Activated CD8-positive, alpha-beta memory T cell treated with anti-CD3 and anti-CD28 coated beads, Interleukin-2, amount 50 U/mL, for 4 hours (primary cell): ENCODE measurements at regions not wholly inside any gene's neighbourhood (a gene's known extent, or its start where the extent isn't known, plus 50 kb on each side); places are given as distances from the start of the nearest gene placed in this dataset.

Experiments
- DNase-seq: peaks from one replicate; pipeline ENCODE4 v3.0.0-alpha.2; 2020

DNA sequence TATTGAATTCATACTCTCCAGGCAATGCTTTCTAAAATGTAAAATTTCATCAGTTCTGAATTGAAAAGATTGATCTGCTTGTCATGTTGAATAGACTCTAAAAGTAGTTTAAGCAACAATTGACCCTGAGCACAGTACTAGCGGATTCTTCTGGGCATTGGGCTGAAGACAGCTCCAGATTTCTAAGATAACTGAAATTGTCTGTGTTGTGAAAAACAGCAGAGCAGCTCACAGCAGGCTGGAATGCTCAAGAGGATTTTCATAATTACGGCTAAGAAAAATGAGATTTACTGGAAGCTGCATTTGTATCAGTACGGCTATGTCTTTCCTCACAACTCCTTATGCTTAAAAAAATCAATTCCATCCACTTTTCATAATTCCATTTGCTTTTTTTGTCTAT lies 373.7 kb downstream of the HACE1 start:
- DNase-seq = no peak

DNA sequence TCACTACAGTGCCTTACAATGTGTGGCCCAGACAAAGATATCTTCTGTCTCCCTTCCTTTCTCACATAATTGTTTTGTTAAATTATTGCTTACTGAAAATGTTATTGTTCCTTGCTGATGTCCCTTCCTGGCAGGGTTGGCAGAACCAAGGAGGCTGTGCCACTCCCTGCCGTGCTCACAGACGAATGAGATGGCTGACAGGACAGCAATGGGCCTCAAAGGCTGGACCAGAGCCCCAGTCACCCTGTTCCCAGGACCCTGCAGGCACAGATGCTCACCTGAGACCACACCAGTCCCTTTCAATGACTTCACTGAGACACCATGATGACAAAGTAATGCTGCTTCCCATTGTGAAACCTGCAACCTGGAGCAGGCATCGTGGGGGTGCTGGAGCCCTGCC lies 375.1 kb downstream of the HACE1 start:
- no peak for DNase-seq

DNA sequence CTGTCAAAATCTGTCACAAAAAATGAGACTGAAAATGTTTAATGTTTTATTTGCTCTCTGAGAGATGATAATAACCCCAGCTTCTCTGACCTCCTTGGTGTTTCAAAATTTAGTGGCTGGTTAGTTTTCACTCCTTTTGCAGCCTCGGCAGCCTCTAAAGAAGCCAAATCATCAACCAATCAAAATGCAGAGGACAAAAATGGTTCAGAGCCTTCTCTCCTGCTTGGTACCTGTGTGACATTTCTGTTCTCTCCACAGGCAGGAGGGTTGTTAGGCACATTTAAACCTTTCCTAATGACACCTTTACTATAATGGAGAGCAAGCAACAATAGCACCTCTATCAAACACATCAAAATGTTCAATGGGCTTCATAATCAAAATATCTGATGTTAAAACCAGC lies 375.5 kb downstream of the HACE1 start:
- no peak for DNase-seq

DNA sequence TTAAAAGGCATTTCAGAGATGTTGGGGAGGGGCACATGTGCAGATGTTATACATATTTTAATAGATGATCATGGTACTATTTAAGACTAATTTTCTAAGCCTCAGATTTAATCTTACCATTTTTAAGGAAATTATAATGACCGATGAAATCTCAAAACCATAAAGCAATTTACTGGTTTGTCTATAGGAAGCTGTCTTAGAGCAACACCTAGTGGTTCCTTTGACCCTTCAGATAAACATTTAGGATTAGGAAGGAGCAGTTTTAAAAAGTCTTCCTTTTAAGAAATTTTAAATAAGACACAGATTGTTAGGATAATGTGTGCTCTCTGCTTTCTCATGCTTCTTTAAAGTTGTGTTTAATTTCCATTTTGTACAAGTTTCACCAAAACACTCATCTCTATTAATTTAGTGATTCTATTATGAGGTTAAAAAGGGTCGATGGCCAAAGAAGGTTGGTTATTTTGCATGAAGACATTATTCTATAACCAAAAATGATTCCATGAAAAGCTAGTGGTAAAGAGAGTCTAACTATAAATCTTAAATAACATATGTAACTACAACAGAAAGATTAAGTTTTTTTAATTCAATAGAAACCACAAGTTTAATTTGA lies 376.4 kb downstream of the HACE1 start:
- no peak for DNase-seq

DNA sequence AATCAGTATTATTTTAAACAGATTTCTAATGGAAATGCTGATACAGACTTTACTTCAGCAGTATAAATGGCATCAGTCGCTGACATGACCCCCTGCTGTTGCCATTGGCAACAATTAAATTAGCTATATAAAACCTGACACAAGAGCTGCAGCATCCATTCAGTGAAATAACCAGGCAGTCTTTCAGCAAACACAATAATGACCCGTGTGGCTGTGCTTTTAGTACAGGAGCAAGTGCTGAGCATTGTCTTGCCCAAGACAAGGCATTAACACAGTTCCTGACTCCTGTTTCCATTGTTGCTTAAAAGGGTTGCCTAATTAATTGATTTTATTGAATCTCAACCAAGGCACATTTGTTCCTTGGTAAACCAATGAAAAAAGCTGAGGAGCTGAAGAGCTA lies 382.1 kb downstream of the HACE1 start:
- no peak for DNase-seq

DNA sequence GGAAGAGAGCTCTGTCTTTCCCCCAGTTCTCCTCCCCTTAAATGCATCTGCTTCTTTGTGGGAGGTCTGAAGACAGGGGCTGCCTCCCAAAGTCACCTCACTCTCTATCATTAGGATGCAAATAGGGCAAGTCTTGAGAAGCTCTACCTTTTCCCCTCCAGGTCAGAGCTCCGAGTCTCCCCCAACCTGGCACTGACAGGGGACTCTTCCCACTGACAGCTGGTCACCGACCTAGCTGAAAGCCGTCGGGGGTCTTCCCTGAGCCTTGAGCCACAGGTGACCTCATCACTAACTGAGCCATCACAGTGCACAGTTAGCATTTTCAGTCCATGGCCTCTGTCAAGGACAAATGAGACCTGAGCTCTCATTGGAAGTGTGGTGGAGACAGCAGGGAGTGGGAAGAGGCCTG lies 386.7 kb downstream of the HACE1 start:
- DNase-seq = no peak

DNA sequence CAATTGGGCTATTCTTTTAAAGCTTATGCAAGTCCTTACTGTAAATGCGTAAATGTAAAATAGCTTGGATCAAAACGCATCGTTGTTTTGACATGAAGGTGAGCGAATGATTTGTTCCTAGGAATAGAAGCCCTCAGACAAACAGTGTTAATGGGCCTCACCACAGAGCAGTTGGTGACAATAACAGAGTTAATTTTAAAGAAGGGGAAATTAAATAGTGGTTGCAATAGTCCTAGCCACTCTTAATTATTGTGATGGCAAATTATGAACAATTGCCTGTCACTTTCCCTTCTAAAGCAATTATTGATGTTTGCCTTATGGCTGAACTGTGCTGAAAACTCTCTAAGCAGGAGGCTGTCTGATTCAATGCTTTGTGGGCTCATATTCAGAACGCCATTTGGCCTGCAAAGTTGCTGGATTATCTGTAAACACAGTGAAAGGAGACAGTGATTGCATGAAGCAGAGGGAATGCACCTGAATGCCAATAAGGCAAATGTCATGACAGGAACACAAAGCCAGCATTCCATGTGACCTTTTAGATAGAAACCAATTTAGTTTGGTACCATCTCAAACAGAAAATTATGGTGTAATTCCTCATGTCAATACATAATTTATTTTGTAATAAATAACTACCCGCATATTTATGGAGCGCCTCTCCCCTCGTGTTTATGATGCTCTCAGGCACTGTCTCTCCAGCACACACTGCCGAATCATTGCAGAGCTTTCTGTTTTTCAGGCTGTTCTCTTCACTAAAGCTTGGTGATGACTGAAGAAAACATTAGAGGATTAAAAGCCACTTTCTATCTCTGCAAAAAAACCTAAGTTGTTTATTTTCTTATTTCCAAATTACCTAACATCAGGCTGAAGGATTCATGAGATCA lies 387.5 kb downstream of the HACE1 start:
- DNase-seq = no peak

DNA sequence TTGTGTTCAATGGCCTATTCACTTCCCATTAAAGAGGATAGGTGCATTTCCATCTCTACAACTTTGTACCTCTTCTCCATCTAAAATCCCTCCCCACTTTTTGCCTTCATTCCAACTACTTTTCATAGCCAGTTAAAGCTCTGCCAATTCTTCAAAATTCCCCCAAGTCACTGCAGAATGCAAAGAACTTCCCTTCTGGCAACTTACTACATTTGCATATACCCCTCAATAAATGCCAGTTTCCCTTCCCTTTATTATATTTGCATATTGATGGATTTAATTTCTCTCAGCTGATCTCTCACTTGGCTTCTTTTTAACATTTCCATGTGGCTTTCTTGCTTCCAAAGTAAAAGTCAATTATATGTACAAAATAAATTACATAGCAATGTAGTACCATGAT lies 393.4 kb downstream of the HACE1 start:
- DNase-seq = no peak

DNA sequence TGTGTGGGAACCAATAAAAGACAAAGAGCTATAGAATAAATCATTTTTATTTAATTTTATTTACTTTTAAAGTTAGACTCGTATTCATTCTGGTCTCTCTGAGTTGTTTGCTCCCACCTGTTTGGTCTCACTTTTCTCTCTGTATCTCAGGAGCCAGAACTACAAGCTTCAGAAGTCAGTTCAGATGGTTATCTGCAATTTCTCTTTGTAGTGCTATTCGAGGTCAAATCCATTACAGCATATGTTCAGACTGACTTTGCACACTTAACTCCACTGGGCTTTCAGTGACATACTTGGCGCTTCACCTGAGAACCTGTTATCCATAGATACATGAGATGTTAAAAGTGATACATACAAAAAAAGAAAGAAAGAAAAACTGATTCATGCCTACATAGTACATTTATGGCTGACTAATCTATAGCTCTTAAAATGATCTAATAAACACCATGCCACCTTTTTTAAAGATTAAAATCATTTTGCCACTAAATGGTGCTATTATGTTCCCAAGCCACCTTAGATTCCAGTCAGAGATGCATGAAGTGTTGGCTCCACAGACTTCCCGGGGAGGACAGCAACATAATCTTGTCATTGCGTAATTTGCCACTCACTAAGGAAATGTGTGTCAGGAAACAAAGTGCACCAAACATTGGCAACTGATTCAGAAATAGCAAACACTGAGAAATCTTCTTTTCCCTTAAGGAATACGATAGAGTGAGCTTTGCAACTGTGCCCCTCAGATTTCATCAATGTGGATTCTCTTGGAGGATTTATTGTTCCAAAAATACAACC lies 396.7 kb downstream of the HACE1 start:
- DNase-seq = no peak

DNA sequence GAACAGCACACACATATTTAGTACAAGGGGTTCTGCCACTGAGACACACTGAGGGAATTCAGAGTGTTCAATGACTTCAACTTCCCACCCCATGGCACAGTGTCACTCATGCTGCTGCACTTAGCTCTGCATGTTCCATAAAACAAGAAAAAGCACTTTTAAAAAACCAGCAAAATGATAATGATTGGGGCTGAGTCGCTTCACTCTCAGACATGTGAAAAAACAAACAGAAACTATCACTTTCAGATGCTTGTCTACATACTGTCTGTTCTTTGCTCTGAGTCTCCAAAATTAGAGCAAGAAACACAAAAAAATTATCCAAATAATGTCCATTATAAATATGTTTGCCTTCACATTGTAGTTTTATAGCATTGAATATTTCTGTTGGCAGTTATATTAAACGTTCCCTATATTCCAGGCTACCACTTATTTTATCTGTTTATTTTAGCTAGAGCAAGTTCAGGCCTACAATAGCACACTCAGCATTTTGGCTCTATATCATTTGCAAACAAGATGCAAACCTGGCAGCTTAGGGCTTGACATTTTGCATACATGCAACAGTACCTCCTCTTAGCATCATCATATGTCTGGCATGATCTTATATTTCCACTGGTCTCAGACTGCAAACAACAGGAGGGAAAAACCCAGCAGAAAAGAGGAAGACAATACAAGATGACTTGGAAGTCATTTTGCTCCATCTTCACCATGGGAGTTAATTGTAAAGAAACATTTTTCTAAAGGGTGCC lies 398.8 kb downstream of the HACE1 start:
- DNase-seq = no peak

DNA sequence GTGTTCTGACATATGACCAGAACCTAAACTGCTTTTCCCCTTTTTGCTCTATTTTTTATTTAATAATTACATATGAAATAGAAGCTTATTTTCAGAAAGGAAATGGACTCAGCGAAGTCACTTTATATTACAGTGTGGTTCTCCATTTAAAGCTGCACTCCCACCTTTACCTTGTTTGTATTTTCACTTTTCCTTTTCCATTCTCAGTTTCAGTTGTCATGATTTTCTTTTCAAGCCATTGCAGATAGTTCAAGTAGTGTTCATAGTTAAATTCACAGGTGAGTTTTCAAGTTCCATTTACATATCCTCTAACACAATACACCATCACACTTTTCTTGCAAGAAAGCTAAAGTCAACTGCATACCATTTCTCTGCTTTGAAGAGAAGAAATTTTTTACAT lies 400.2 kb downstream of the HACE1 start:
- no peak for DNase-seq

DNA sequence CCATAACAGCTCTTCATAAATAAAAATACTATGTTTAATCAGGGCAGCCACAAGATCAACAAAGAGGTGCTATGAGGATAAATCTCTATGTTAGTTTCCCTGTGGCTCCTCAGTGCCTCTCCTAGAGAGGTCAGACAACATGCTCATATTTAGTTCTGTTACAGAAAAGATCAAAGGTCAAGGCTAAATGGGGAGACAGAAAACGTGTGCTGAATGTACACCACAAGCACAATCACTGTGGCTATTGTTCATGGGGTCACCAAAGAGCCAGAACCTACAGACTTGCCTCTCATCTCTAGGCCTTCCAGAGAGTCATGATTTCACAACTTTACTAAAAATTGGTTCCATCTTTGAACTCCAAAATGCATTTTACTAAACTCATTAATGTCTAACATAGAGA lies 409.8 kb downstream of the HACE1 start:
- DNase-seq = no peak

DNA sequence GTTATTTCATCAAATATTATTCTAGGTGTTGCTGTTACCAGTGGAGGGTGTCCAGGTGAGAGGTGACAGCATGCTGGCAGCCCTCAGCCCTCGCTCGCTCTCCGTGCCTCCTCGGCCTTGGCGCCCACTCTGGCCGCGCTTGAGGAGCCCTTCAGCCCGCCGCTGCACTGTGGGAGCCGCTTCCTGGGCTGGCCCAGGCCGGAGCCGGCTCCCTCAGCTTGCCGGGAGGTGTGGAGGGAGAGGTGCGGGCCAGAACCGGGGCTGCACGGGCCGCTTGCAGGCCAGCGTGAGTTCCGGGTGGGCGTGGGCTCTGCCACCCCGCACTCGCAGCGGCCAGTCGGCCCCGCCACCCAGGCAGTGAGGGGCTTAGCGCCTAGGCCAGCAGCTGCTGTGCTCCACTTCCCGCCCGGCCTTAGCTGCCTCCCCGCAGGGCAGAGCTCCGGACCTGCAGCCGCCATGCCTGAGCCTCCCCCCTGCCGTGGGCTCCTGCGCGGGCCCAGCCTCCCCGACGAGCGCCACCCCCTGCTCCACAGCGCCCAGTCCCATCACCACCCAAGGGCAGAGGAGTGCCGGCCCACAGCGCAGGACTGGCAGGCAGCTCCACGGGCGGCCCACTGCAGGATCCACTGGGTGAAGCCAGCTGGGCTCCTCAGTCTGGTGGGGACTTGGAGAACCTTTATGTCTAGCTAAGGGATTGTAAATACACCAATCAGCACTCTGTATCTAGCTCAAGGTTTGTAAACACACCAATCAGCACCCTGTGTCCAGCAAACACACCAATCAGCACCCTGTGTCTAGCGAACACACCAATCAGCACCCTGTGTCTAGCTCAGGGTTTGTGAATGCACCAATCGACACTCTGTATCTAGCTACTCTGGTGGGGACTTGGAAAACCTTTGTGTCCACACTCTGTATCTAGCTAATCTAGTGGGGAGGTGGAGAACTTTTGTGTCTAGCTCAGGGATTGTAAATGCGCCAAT lies 413.3 kb downstream of the HACE1 start:
- DNase-seq = peak; percentile 9

DNA sequence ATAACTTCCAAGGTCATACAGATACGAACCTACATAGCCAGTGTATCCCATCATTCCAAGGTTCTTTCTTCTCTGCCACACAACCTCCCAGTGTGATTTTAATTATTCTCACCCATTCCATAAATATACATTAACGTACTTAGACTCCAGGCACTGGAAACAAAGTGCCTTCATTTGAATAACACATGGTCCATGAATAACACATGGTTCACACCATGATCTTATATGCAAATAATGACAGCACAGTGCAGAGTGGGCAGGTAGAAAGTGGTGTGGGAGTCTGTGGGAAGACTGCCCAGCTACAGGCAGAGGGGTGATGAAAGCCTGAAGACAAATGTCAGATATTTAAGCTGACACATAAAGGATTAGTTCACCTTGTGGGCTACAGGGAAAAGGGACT lies 425.2 kb downstream of the HACE1 start:
- no peak for DNase-seq

DNA sequence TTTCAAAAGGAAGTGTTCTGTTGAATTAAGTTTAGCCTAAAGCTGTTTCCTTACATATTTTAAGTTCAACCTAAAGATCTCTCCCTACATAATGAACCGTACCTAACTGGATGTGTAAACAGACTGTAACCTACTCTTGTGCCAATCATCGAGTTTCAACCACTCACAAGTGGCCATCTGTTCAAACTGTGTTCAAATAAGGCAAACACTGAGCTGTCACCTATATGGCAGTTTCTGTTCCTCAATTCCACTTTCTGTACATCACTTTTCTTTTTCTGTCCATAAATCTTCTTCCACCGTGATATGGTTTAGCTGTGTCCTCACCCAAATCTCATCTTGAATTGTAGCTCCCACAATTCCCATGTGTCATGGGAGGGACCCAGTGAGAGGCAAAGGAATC lies 428.6 kb downstream of the HACE1 start:
- DNase-seq = no peak

DNA sequence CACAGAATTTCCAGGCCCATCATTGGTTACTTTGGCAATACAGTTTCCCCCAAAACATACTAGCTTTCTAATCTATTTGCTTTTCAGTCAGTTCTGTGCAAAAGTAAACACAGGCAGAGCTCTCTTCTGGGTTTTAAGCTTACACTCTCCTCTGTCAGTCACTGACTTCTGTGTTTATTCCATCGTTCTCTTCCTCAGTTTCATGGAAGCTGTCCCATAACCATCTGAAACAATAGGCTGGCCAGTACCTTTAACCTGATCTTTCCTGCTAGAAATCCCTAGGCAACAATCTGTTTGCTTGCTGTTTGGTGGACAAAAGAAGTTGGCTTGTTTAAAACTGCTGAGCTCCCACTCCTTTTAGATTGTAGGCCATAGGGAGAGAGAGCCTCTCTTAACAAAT lies 431.5 kb downstream of the HACE1 start:
- DNase-seq = no peak

DNA sequence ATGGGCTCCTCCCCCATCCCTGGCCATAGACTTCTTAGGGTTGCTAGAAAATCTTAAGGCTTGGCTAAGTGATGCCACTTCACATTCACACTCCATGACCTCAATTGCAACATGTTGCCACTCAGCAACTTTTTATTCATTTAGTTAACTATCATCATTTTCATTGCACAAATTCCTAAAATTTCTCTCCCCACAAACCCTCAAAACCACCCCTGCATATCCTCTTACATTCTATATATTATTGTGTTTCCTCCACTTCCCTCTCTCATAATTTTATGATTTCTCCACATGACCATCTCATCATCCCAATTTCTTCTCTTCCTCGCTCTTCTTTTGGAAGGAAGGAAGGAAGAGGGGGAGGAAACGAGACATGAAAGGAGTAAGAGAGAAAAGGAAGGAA lies 436.0 kb downstream of the HACE1 start:
- no peak for DNase-seq

DNA sequence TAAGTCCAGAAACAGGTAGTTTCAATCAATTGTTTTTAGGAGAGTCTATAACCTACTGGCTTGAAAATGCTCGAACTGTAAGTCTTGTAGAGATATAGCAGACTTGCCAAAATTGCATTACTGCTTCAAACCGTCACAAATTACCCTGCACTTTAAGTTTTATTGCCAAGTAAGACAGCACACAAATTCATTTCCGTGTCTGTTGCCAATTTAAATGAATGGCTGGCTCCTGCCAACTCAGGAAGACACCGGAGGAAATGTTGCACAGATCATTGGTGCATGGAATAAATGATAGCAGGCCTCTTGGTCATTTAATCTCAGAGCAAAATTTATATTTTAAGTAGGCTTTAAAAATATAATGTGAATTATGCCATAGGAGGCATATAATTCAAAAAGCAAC lies 438.1 kb downstream of the HACE1 start:
- DNase-seq = no peak

DNA sequence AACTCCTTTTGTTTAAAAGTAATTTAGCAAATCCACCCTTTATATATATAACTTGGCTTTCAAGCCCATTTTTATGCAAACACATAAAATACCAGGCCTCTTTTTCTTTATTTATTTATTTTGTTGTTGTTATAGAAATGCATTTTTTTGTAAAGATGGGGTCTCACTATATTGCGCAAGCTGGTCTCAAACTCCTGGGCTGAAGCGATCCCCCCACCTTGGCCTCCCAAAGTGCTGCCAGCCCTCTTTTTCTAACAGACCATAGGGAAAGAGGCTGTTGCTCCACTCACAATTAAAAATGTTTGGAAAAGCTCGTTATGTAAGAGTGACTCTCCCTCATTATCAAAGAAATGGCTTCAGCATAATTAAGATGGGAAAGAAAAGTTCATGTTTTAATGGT lies 440.9 kb downstream of the HACE1 start:
- DNase-seq = no peak

DNA sequence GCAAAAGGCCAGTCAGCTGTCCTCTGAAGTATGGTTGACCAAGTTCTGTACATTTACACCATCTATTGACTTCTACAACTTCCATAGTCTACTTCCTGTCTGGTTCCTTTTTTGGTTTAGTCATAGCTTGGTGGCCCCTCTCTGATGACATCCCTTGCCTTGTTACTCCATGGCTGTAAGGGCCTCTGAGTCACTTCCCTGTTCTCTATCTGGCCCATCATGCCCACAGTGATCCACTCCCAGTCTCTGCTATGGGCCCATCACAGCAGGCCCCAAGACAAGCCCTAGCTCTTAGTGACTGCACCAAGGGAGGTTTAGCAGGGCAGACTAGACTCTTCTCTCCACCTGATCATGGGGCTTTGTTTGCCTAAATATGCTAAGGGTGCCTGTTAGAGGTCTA lies 441.6 kb downstream of the HACE1 start:
- no peak for DNase-seq

DNA sequence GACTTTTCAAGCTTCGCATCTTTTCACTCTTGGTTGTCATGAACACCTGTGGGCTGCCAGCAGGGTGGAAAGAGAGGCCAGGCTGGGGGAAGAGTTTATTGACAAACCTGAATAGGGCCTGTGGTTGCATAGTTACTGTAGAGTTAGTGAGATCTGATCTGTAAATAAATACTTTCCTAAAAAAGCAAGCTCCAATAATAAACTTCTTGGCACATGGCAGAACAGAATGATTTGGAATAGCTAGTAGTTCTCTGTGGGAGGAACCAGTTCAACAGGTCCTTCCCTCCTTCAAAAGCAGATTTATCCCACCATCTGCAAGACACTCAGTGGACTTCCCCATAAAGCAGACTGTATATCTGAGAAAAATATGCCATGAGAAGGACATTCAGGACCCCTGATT lies 445.0 kb downstream of the HACE1 start:
- DNase-seq = no peak

DNA sequence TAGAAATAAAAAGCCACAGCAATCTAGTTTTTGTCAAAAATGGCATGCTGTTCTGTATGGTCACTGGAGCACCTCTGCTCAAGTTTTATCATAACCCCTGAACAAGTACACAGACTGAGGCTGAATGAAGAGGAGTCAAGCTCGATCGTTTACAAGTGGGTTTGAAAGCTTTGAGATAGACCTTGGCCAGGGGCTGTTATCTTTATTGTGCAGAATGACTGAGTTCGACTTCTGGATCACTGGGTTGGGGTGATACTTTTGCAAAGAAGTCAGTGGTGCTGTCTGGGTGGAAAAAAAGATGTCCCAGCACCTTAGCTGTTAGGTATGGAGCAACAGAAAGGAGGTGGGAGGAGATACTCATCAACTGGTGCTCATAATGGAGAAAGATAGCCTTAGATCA lies 446.0 kb downstream of the HACE1 start:
- DNase-seq = no peak
